SK-N-SH (cell line): ENCODE measurements at regions not wholly inside any gene's neighbourhood (a gene's known extent, or its start where the extent isn't known, plus 50 kb on each side); places are given as distances from the start of the nearest gene placed in this dataset.

Source experiments
- CTCF ChIA-PET: fragments of 300-600, 350-600 bp; formaldehyde crosslinking; extraction: SDS; loops from one replicate; lab custom pipeline; 2021; lab: Yijun Ruan, JAX
- POLR2A ChIA-PET: fragments of 350-600 bp; sonication (Branson Sonifier 250); formaldehyde crosslinking; extraction: SDS; loops from one replicate; lab custom pipeline; 2020; ENCODE audit warnings: antibody characterized with exemption, inconsistent platforms; lab: Yijun Ruan, JAX
- DNase-seq: peaks from one replicate; pipeline ENCODE4 v3.0.0; 2012
- H2AFZ ChIP-seq: fragments of 200-600 bp; sonication (generic); 2 replicates; pipeline ENCODE4 v1.8.1; 2016; ENCODE audit warnings: antibody characterized with exemption, mild to moderate bottlenecking, low read depth
- H3F3A ChIP-seq: fragments of 200-600 bp; sonication (generic); replicated peaks from 2 replicates; pipeline ENCODE3; 2016; ENCODE audit warnings: antibody characterized with exemption, mild to moderate bottlenecking; ENCODE audit not compliant: insufficient read depth
- H3K27ac ChIP-seq, 2 experiments: fragments of 200-500 bp in 1 of 2; fragments of 200-600 bp in 1 of 2; sonication (Bioruptor generic) in 1 of 2; sonication (generic), shearing (Covaris generic) in 1 of 2; 2 replicates each; pipeline versions ENCODE4 v1.5.1 to v1.6.1; 2014 to 2016; ENCODE audit warnings: low read depth in 2 of 2, inconsistent platforms in 1 of 2, low read length in 1 of 2, mild to moderate bottlenecking in 1 of 2, mixed read lengths in 1 of 2
- H3K27me3 ChIP-seq: fragments of 200-600 bp; sonication (generic), shearing (Covaris generic); 2 replicates; pipeline ENCODE4 v1.6.1; 2016; ENCODE audit warnings: mixed run types; ENCODE audit not compliant: insufficient read depth
- H3K36me3 ChIP-seq, 2 experiments: fragments of 200-500 bp in 1 of 2; fragments of 200-600 bp in 1 of 2; sonication (Bioruptor generic) in 1 of 2; sonication (generic) in 1 of 2; replicated peaks in 1 of 2; 2 replicates each; pipeline versions ENCODE3 to v1.5.1; 2014 to 2016; ENCODE audit warnings: low read length in 1 of 2, mild to moderate bottlenecking in 1 of 2; ENCODE audit not compliant: insufficient read depth in 2 of 2, control insufficient read depth in 1 of 2
- H3K4me1 ChIP-seq, 2 experiments: fragments of 200-500 bp in 1 of 2; fragments of 200-600 bp in 1 of 2; sonication (Bioruptor generic) in 1 of 2; sonication (generic), shearing (Covaris generic) in 1 of 2; 2 replicates each; pipeline versions ENCODE4 v1.5.1 to v1.6.1; 2014 to 2016; ENCODE audit warnings: low read depth in 1 of 2, low read length in 1 of 2, mixed run types in 1 of 2; ENCODE audit not compliant: insufficient read depth in 2 of 2, control insufficient read depth in 1 of 2
- H3K4me2 ChIP-seq: fragments of 200-600 bp; sonication (generic), shearing (Covaris generic); 2 replicates; pipeline ENCODE4 v1.6.1; 2017; ENCODE audit warnings: mixed run types
- H3K4me3 ChIP-seq, 2 experiments: fragments of 200-500 bp in 1 of 2; fragments of 200-600 bp in 1 of 2; sonication (Bioruptor generic) in 1 of 2; sonication (generic), shearing (Covaris generic) in 1 of 2; 2 replicates each; pipeline versions ENCODE4 v1.5.1 to v1.8.1; 2014 to 2016; ENCODE audit warnings: low read depth in 2 of 2, inconsistent platforms in 1 of 2, low read length in 1 of 2, mild to moderate bottlenecking in 1 of 2, mixed read lengths in 1 of 2, moderate library complexity in 1 of 2
- H3K79me2 ChIP-seq: fragments of 200-600 bp; sonication (generic); 2 replicates; pipeline ENCODE4 v1.8.1; 2017; ENCODE audit warnings: mild to moderate bottlenecking; ENCODE audit not compliant: insufficient read depth
- H3K9ac ChIP-seq: fragments of 200-600 bp; sonication (generic); 2 replicates; pipeline ENCODE4 v1.6.1; 2017; ENCODE audit warnings: mixed run types
- H3K9me2 ChIP-seq: fragments of 200-600 bp; sonication (generic); 2 replicates; pipeline ENCODE4 v1.6.1; 2017; ENCODE audit warnings: mixed run types
- H3K9me3 ChIP-seq: fragments of 200-600 bp; sonication (generic); 2 replicates; pipeline ENCODE4 v1.6.1; 2017; ENCODE audit warnings: mixed run types, mild to moderate bottlenecking, moderate library complexity
- H4K20me1 ChIP-seq: fragments of 200-600 bp; sonication (generic); 2 replicates; pipeline ENCODE4 v1.6.1; 2017; ENCODE audit warnings: mild to moderate bottlenecking, mixed run types; ENCODE audit not compliant: insufficient read depth
- ELF1 ChIP-seq: IDR thresholded peaks from 2 replicates; pipeline ENCODE4 v1.4.0; 2012
- EP300 ChIP-seq, 2 experiments: IDR thresholded peaks; 2 replicates each; pipeline versions ENCODE4 v1.4.0 to v1.6.1; 2012; ENCODE audit warnings: borderline replicate concordance in 1 of 2, low read depth in 1 of 2, low read length in 1 of 2
- FOXJ3 ChIP-seq: sonication (generic); formaldehyde crosslinking; IDR thresholded peaks from 2 replicates; pipeline ENCODE4 v1.5.1; 2020; ENCODE audit warnings: mild to moderate bottlenecking, missing genetic modification reagents
- FOXM1 ChIP-seq: IDR thresholded peaks from 2 replicates; pipeline ENCODE4 v1.4.0; 2012; ENCODE audit warnings: low read depth, mild to moderate bottlenecking
- GABPA ChIP-seq: IDR thresholded peaks from 2 replicates; pipeline ENCODE4 v1.4.0; 2012; ENCODE audit warnings: low read depth, mild to moderate bottlenecking
- SMC3 ChIP-seq: IDR thresholded peaks from 2 replicates; pipeline ENCODE4 v1.6.1; 2012; ENCODE audit warnings: low read depth, low read length, improper control_type of control experiment
- TAF1 ChIP-seq: IDR thresholded peaks from 2 replicates; pipeline ENCODE4 v1.6.1; 2012; ENCODE audit warnings: low read depth, mild to moderate bottlenecking, low read length, moderate library complexity, borderline replicate concordance
- TCF12 ChIP-seq: IDR thresholded peaks from 2 replicates; pipeline ENCODE4 v1.4.0; 2012
- YY1 ChIP-seq: IDR thresholded peaks from 2 replicates; pipeline ENCODE4 v1.4.0; 2012; ENCODE audit warnings: low read depth, mild to moderate bottlenecking
- WGBS: methylation state at CpG from one replicate; pipeline ENCODE4 v1.1.6; 2017; ENCODE audit warnings: low lambda C conversion rate; 5-methylcytosine and 5-hydroxymethylcytosine counted together
- TF ChIP-seq, protein P1 (sequence below): IDR thresholded peaks from 2 replicates; pipeline ENCODE4 v1.4.0; 2012; ENCODE audit warnings: low read depth, borderline replicate concordance

DNA sequence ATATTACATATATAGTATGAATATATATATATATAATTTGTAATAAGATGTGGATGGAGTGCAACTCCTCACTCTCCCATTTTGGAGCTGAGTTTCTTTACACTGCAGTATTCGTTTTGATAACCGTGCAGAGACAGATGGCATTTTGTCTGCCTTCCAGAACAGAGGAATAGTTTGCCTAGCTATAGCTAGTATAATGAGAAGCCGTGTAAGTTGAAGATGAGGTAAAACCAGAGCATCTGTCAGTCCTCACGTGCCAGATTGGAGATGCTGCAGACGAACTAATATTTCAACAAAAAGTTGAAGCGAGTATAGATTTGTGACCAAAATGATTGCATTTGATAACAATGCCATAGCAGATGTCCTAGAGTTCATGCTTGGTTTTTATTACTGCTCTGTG, 180.6 kb downstream of the FMR1NB start:
- CTCF ChIA-PET = no interaction called here
- 2% methylated on average over 6 of the region's 6 CpGs for WGBS

DNA sequence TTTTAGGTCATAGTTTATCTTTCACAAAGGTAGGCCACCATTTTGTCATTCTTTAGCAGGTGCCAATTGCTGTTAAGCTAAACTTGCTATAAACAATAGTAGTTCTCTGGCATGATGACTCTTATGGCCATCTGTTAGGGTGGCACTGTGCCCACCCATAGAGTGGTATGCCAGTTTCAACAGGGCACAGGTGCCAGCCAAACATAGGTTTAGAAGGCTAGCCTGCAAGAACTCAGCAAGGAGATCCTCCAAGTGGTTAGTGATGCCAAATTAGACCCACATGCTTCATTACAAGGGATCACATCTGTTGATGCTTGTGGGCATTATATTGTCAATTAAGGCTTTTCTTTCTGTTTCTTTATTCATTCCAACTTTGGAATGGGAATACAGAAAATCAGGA, 204.5 kb downstream of the FMR1NB start:
- Histone ChIP-seq H3K79me2 (no peaks in the 10 kb centered on the region), H3K4me1 (no peaks in the 10 kb centered on the region), H3K27me3 (no peaks in the 10 kb centered on the region), H3K36me3 (no peaks in the 10 kb centered on the region), H3K4me3 (no peak overlapping the region), H3K4me2 (no peak overlapping the region), H3F3A (no peaks in the 10 kb centered on the region)
- no peak for TF ChIP-seq SMC3
- no peak for TF ChIP-seq YY1
- TF ChIP-seq EP300 (IDR thresholded peaks at IDR 0.05; ENCODE audit: borderline replicate concordance in 1 of 2, low read depth in 1 of 2, low read length in 1 of 2) = no peak
- no peak for TF ChIP-seq GABPA
- TF ChIP-seq FOXM1 = no peak
- TF ChIP-seq, all 33 proteins: peak for 0
- Histone ChIP-seq H4K20me1 (no peaks in the 10 kb centered on the region), H3K9ac (no peak overlapping the region), H3K27ac (no peak overlapping the region), H2AFZ (no peak overlapping the region), H3K9me2 (no peaks in the 10 kb centered on the region), H3K9me3 (0 out of 2 replicates have a peak, but pooled peaks cover 3% of the 10 kb centered on the region)
- DNase-seq = no peak
- CTCF ChIA-PET = no interaction called here
- POLR2A ChIA-PET = no interaction called here

More for the DNA sequence above, 180.6 kb downstream of the FMR1NB start:
- H3K4me2 ChIP-seq = no peak overlapping the region
- no peak for TF ChIP-seq TCF12
- TF ChIP-seq ELF1 = no peak
- TF ChIP-seq YY1 = no peak
- no peak for TF ChIP-seq FOXJ3 (CRISPR knock-in tag)
- TF ChIP-seq SMC3 = no peak
- TF ChIP-seq, protein P1, sequence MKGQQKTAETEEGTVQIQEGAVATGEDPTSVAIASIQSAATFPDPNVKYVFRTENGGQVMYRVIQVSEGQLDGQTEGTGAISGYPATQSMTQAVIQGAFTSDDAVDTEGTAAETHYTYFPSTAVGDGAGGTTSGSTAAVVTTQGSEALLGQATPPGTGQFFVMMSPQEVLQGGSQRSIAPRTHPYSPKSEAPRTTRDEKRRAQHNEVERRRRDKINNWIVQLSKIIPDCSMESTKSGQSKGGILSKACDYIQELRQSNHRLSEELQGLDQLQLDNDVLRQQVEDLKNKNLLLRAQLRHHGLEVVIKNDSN = no peak
- TF ChIP-seq, all 33 proteins: peak for 0
- no peaks in the 10 kb centered on the region for H3K36me3 ChIP-seq
- H3K79me2 ChIP-seq = no peaks in the 10 kb centered on the region
- no peak overlapping the region for H3K4me3 ChIP-seq
- H3K4me1 ChIP-seq = no peaks in the 10 kb centered on the region
- no peaks in the 10 kb centered on the region for H3K27me3 ChIP-seq
- no peaks in the 10 kb centered on the region for H4K20me1 ChIP-seq
- no peaks in the 10 kb centered on the region for H3K9me2 ChIP-seq
- DNase-seq = no peak
- H3K27ac ChIP-seq = no peak overlapping the region
- no peaks in the 10 kb centered on the region for H3F3A ChIP-seq
- no peak overlapping the region for H2AFZ ChIP-seq
- H3K9ac ChIP-seq = no peak overlapping the region
- H3K9me3 ChIP-seq = no peaks in the 10 kb centered on the region
- POLR2A ChIA-PET = no interaction called here

DNA sequence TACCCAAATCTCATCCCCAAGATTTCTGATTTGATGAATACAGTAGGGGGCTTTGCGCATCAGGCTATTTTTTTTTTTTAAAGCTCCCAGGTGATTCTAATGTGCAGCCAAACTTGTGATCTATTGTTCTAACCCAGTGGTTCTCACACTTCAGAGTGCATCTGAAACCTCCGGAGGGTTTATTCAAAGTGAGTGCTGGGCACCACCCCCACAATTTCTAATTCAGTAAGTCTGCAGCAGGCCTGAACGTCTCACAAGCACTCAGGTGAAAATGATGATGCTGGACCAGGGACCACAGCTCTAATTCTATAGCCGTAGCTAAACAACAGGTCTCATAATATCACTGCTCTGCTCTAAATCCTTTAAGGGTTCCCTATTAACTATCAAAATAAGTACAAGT, 211.4 kb downstream of the FMR1NB start:
- H3K4me2 ChIP-seq = no peak overlapping the region
- 4% methylated on average over 4 of the region's 4 CpGs for WGBS
- H4K20me1 ChIP-seq = no peaks in the 10 kb centered on the region
- no peak overlapping the region for H3K4me3 ChIP-seq
- H3K27me3 ChIP-seq = no peaks in the 10 kb centered on the region
- no peaks in the 10 kb centered on the region for H3K79me2 ChIP-seq
- no peaks in the 10 kb centered on the region; the same call in 1 of the 2 replicates for H3K9me3 ChIP-seq
- DNase-seq = no peak
- H3K27ac ChIP-seq = no peak overlapping the region
- no peaks in the 10 kb centered on the region for H3K4me1 ChIP-seq
- ChIA-PET CTCF (no interaction called here), POLR2A (no interaction called here)
- H3K36me3 ChIP-seq = no peaks in the 10 kb centered on the region
- no peak overlapping the region for H3K9ac ChIP-seq
- H3K9me2 ChIP-seq = no peaks in the 10 kb centered on the region
- H2AFZ ChIP-seq = no peak overlapping the region
- H3F3A ChIP-seq = peaks cover 5% of the 10 kb centered on the region
- TF ChIP-seq TAF1 = no peak
- TF ChIP-seq, all 33 proteins: peak for 0
